ENCODE measurements at regions not wholly inside any gene's neighbourhood (a gene's known extent, or its start where the extent isn't known, plus 50 kb on each side); places are given as distances from the start of the nearest gene placed in this dataset.

DNA sequence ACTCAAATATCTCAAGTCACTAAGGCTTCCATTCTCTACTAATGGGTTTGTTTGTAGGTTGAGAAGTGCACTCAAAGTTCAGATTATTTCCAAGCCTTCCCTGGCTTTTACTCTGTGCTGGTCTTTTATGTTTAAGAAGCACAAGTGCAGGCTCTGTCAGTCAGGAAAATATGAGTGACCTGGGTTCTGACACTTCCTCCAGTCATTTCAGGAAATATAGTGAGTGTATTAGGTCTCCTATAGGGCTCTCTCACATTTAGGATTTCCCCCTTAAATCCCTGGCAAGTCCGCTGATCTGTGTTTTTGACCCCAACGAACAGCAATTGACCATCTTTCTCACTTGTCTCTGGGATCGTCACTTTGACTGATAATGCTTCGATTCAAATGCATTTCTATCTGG lies 210.2 kb downstream of the ARPP21 start:
- FAIRE-seq (no peak), DNase-seq (ENCODE audit: low read depth in 1 of 2, low spot score in 2 of 2) (no peak)
- H3K23me2 ChIP-seq (ENCODE audit: low read depth, low read length), result no peaks in the 10 kb centered on the region
- no peak overlapping the region for H4K5ac ChIP-seq (ENCODE audit: insufficient read length, low read depth, low read length)
- H3K4ac ChIP-seq (replicated peaks; ENCODE audit: insufficient read length, low read depth, low read length), result no peak overlapping the region
- no peak overlapping the region for H2AK5ac ChIP-seq (ENCODE audit: low read depth, low read length)
- no peak overlapping the region for H3K4me3 ChIP-seq (ENCODE audit: extremely low read depth in 1 of 4, insufficient read depth in 2 of 4, low read depth in 3 of 4, low read length in 4 of 4)
- H4K8ac ChIP-seq (ENCODE audit: extremely low read depth, insufficient read depth, low read length), result no peak overlapping the region
- H2BK5ac ChIP-seq (ENCODE audit: low read depth, low read length), result no peak overlapping the region
- no peak overlapping the region for H3K9ac ChIP-seq (replicated peaks in 1 of 4; ENCODE audit: extremely low read depth in 1 of 4, low read depth in 3 of 4, low read length in 3 of 4)
- no peak overlapping the region for H3K4me2 ChIP-seq (ENCODE audit: insufficient read depth in 1 of 2, low read depth in 2 of 2, low read length in 2 of 2)
- WGBS, 2 experiments (ENCODE audit: extremely low coverage in 1 of 2, insufficient coverage in 1 of 2, insufficient read length in 1 of 2, insufficient replicate concordance in 2 of 2, low coverage in 1 of 2, low lambda C conversion rate in 2 of 2, missing lambda C conversion rate in 1 of 2), result 86% methylated on average over 4 of the region's 4 CpGs; no CpG with 5 or more reads in 1 of the 2 experiments
- H3K27me3 ChIP-seq (replicated peaks in 1 of 4; ENCODE audit: control insufficient read depth in 3 of 4, extremely low read depth in 1 of 4, insufficient read depth in 3 of 4, low read length in 3 of 4), result no peaks in the 10 kb centered on the region
- H3K79me1 ChIP-seq (ENCODE audit: low read depth, low read length), result no peaks in the 10 kb centered on the region
- no peak overlapping the region for H3K18ac ChIP-seq (ENCODE audit: extremely low read depth, low read length)
- H2AFZ ChIP-seq (ENCODE audit: low read length), result peak overlapping the region; percentile 84
- H3K27ac ChIP-seq (ENCODE audit: low read depth, low read length), result no peak overlapping the region
- H2BK120ac ChIP-seq (replicated peaks; ENCODE audit: low read depth, low read length), result no peak overlapping the region
- H3K4me1 ChIP-seq (replicated peaks in 1 of 4; ENCODE audit: control insufficient read depth in 3 of 4, insufficient read depth in 4 of 4, low read length in 3 of 4), result no peaks in the 10 kb centered on the region
- H3K36me3 ChIP-seq (ENCODE audit: control insufficient read depth in 2 of 4, insufficient read depth in 4 of 4, low read length in 3 of 4), result no peaks in the 10 kb centered on the region
- H3K14ac ChIP-seq (ENCODE audit: insufficient read length), result no peak overlapping the region
- no peaks in the 10 kb centered on the region for H4K20me1 ChIP-seq (replicated peaks in 1 of 2; ENCODE audit: control insufficient read depth in 1 of 2, insufficient read depth in 2 of 2, low read length in 2 of 2)
- no peak overlapping the region for H3K23ac ChIP-seq (ENCODE audit: insufficient read length)
- CTCF ChIA-PET (ENCODE audit: partially characterized antibody), result interaction anchor here (0.8 kb wide), 1 partner anchor 17 kb away, joined by 3 read pairs; no protein-coding TSS in a partner anchor
- no peak overlapping the region for H2BK12ac ChIP-seq (ENCODE audit: low read depth, low read length)
- no peaks in the 10 kb centered on the region for H3K79me2 ChIP-seq (ENCODE audit: control insufficient read depth in 1 of 2, insufficient read depth in 2 of 2, low read length in 2 of 2)
- no peak overlapping the region for H2BK15ac ChIP-seq (ENCODE audit: low read length)
- H4K91ac ChIP-seq (replicated peaks; ENCODE audit: insufficient read length, low read length), result no peak overlapping the region
- H3K9me3 ChIP-seq (ENCODE audit: insufficient read depth in 2 of 2, low read depth in 1 of 2, low read length in 1 of 2), result no peaks in the 10 kb centered on the region
- no peak overlapping the region for H3K56ac ChIP-seq (replicated peaks; ENCODE audit: insufficient read length, low read depth, low read length)
- no peak overlapping the region for H2BK20ac ChIP-seq (ENCODE audit: low read length)
- POLR2A ChIA-PET (ENCODE audit: partially characterized antibody), result no interaction called here
- TF ChIP-seq YY1 (IDR thresholded peaks at IDR 0.05; ENCODE audit: low read depth, low read length), result no peak
- TF ChIP-seq, protein P1, sequence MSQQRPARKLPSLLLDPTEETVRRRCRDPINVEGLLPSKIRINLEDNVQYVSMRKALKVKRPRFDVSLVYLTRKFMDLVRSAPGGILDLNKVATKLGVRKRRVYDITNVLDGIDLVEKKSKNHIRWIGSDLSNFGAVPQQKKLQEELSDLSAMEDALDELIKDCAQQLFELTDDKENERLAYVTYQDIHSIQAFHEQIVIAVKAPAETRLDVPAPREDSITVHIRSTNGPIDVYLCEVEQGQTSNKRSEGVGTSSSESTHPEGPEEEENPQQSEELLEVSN (IDR thresholded peaks at IDR 0.05), result no peak
- TF ChIP-seq BCL11A (IDR thresholded peaks at IDR 0.05; ENCODE audit: low read depth in 2 of 2, low read length in 2 of 2), result no peak
- no peak for TF ChIP-seq GABPA (IDR thresholded peaks at IDR 0.05; ENCODE audit: borderline replicate concordance, insufficient read depth, low read length)
- TF ChIP-seq GTF2F1 (IDR thresholded peaks at IDR 0.05; ENCODE audit: borderline replicate concordance, low read depth, low read length), result no peak
- TF ChIP-seq, protein P2, sequence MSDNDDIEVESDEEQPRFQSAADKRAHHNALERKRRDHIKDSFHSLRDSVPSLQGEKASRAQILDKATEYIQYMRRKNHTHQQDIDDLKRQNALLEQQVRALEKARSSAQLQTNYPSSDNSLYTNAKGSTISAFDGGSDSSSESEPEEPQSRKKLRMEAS (IDR thresholded peaks at IDR 0.05), result no peak
- no peak for TF ChIP-seq TAF1 (IDR thresholded peaks at IDR 0.05; ENCODE audit: low read depth, low read length)
- no peak for TF ChIP-seq HDAC6 (IDR thresholded peaks at IDR 0.05; ENCODE audit: low read depth, low read length)
- TF ChIP-seq POLR2AphosphoS5 (IDR thresholded peaks at IDR 0.05; ENCODE audit: low read depth, low read length), result no peak
- no peak for TF ChIP-seq TCF12 (IDR thresholded peaks at IDR 0.05; ENCODE audit: low read depth, low read length)
- TF ChIP-seq SP1 (IDR thresholded peaks at IDR 0.05; ENCODE audit: low read depth, low read length), result no peak
- no peak for TF ChIP-seq CBX8 (IDR thresholded peaks at IDR 0.05; ENCODE audit: borderline replicate concordance, low read depth, low read length)
- no peak for TF ChIP-seq TEAD4 (IDR thresholded peaks at IDR 0.05; ENCODE audit: low read depth, low read length)
- no peak for TF ChIP-seq NRF1 (IDR thresholded peaks at IDR 0.05; ENCODE audit: low read depth, low read length)
- TF ChIP-seq SUZ12 (IDR thresholded peaks at IDR 0.05; ENCODE audit: low read length), result no peak
- TF ChIP-seq TBP (IDR thresholded peaks at IDR 0.05; ENCODE audit: low read depth, low read length), result no peak

Data from H1 (cell line).